A204.1 (cell line): ENCODE measurements at regions not wholly inside any gene's neighbourhood (a gene's known extent, or its start where the extent isn't known, plus 50 kb on each side); places are given as distances from the start of the nearest gene placed in this dataset.
A peak's percentile ranks its signal among the peaks of the same experiment; 100 is the strongest.

Source experiments
- FAIRE-seq: peaks from 2 replicates; lab custom pipeline; 2012; peaks lifted over from hg19 to GRCh38; lab: Jason Lieb, UNC

DNA sequence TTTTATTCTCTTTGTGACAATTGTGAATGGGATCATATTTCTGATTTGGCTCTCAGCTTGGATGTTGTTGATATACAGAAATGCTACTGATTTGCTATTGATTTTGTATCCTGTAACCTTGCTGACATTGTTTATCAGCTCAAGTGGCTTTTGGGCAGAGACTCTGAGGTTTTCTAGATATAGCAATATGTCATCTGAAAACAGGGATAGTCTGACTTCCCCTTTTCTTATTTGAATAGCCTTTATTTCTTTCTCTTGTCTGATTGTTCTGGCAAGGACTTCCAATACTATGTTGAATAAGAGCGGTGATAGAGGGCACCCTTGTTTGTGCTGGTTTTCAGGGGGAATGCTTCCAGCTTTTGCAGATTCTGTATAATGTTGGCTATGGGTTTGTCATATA, 150.8 kb downstream of the FASLG start:
- FAIRE-seq, result no peak

DNA sequence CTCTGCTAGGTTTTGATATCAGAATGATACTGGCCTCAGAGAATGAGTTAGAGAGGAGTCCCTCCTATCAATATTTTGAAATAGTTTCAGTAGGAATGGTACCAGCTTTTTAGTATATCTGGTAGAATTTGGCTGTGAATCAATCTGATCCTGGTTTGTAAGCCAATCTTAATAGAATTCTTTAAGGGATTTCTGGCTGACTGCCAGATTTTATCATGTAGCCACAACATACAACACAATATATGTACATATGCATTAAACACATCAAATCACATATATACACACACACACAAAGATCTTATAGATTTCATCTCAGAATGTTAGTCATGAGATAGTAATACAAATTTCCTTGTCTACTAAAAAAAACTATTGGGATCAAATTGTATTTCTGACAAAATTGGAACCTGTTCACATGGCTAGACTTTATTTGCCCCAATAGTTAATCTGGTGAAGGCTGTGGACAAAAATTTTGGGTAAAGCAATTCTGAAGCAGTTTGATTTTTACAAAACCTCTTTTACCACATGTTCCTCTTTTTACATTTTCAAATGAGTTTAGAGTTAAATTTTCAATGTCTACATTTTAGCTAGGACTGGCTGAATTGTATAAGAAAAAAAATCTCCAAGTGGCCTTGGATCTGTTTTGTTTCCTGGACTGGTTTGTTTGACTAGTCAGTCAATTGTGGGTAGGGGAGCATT, 151.7 kb downstream of the FASLG start:
- no peak for FAIRE-seq

DNA sequence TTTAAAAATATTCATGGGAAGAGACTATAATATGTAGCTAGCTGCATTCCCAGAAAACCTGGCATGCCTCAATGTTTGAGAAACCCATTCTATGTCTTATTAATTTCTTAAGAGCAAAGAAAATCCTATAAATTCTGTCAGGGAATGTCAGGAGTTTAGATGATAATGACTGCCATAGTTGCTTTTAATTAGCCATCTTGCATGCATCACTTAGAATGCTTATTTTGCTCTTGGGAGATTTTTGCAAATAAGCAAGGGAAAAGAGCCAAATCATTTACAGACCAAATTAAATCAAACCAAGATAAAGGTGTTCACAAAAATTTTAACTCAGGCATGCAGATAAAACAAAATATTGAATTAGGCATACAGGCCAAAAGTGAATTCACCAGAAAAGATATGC, 152.8 kb downstream of the FASLG start:
- no peak for FAIRE-seq

DNA sequence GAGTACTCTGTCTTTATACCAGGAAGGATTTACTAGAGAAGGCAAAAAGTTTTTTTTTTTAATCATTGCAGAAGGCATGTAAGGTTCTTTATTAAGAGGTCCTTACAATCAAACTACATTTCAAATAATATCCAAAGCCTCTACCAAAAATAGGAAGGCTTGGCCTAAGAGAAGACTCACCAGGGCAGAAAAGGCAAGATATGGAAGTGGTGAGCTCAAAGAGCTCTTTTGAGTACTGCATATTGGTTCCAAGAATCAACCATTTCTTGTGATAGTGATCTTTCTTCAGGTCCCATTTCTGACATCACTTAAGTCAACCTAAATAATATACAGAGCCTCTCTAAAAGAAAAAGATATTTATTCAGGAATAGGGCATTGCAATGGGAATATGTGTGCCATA, 153.2 kb downstream of the FASLG start:
- FAIRE-seq, result no peak

DNA sequence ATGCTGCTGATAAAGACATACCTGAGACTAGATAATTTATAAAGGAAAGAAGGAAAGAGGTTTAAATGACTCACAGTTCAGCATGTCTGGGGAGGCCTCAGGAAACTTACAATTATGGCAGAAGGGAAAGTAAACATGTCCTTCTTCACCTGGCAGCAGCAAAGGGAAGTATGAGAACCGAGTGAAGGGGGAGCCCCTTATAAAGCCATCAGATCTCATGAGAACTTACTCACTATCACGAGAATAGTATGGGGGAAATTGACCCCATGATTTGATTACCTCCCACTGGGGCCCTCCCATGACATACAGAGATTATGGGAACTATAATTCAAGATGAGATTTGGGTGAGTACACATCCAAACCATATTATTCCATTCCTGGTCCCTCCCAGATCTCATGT, 154.4 kb downstream of the FASLG start:
- no peak for FAIRE-seq

DNA sequence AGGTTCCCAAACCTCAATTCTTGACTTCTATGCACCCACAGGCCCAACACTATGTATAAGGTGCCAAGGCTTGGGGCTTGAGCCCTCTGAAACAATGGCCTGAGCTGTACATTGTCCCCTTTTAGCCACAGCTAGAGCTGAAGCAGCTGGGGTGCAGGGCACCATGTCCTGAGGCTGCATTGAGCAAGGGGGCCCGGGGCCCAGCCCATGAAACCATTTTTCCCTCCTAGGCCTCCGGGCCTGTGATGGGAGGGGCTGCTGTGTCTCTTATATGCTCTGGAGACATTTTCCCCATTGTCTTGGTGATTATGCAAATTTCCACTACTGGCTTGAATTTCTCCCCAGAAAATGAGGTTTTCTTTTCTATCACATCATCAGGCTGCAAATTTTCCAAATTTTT, 155.5 kb downstream of the FASLG start:
- no peak for FAIRE-seq

DNA sequence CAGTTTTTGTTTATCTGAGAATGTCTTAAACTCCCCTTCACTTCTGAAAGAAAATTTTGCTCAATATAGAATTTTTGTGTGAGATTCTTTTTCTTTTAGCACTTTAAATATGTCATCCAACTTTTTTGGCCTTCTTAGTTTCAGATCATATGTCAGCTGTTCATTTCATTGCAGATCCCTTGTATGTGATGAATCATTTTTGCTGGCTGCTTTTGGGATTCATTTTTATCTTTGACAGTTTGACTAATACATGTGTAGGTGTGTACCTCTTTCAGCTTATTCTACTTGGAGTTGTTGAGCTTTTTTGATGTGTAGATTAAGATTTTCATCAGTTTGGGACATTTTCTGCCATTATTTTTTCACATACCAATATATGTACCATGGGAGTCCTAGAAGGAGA, 156.8 kb downstream of the FASLG start:
- FAIRE-seq, result no peak

DNA sequence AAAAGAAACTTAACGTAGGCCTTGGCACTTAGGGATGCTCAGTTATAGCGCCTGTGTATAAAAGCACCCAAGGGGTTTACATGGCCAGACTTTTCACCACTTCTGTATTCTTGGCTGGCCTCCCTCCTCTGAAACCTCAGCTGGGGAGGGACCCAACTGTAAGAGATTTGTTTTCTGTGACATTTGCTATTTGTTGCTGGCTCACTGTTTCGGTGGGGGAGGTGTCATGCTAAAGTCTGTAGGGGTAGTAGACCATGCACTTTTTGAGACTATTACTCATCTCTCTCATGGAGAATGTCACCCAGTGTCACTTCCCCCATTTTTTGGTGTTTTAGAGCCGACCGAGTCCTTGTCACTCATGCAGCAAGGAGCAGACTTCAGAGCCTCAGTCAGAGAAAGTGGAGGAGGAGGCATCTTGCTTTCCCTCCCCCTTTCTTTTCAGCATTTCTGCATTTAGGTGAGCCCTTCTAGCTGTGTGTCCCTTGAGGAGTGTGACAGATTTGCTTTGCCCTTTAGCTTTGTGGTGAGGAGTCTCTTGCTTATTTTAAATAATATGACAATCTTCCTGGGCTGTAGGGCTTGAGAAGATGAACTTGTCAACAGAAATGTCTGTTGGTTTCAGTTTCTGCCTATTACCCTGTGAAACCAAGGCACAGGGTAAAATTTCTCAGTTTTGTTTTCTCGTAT, 160.1 kb downstream of the FASLG start:
- no peak for FAIRE-seq

DNA sequence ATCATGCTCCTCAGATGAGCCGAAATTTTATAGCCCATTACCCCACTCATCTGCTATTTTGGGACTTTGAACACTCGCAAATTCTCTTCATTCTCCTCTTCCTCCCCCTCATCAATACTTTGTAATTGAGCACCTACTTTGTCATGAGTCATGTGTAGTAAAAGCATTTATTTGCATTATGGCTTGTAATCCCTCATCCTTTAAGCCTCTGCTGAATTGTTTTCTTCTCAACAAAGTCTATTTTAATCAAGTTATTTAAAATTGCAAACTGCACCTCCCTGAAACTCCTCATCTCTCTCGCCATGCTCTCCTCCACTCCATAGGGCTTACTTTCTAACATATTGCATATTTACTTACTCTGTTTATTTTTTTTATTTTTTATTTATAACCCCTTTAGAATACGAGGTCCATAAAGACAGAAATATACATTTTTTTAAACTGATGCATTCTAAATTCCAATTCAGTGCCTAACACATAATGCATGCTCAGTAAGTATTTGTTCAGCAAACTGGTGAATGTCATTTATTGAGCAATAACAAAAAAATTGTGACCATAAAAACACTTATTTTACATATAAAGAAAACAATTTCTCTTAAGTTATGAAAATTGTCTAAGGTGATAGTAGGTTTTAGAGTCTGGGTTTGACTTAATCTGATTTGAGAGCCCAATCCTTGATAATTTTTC, 161.7 kb downstream of the FASLG start:
- FAIRE-seq, result no peak

DNA sequence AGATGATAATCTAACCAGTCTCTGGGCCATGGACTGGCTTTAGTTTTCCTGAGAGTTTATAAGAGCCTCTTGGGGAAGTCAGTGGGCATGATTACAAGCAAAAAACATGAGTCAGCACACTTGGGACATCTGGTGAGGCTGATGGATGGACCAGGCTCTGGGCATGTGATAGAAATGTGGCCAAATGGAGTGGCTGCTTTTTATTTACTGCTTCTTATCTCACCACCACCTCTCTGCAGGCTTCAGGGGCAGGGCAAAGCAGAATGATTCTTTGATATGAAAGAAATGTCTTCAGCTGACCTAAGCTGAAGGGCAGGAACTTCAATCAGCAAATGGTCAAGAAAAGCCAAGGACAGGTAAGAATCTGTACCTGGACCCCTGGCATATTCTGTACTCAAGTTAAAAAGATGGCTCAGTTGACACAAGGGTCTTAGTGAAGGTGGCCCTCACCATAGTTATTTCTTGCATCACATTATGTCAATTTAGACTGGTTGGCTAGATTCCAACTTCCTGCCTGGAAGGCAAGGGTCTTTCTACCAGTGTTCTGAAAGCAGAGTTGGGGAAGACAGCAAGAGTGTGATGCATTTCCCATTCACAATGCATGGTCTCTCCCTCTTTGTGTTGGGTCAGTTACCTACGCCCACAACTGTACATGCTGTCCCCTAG, 162.8 kb downstream of the FASLG start:
- no peak for FAIRE-seq

DNA sequence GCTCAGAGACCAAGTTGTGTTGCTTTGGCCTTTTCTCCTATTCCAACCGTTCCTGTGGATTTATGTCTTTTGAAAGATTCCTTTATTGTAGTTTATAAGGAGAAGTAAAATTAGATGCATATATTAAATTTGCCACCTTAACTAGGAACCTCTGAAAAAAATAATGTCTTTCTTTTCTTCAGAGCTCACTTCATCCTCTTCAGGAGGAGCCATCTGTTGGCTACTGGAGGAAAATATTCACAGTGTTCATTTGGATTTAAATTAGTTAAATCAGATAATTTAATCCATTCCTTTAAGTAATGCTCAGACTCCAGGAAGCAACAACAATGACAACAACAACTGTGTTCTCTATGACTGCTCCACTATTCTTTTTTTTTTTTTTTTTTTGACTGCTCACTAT, 164.0 kb downstream of the FASLG start:
- FAIRE-seq, result no peak

DNA sequence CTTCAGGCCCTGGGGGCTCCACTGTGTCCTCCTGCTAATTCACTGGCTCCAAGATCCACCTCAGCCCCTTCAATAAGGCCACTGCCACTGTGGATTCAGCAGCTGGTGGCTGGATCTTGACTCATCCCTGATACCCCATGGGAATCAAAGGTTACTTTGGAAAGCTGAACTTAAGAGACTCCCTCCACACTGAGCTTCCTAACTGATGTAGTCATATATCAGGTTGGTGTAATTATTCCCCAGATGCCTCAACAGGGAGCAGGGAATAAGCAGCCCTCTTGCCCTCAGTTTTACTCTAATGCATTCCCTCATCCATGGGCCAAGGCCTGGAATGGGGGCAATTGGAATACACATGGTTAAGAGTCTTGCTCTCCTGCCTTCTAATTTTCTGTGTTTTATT, 164.6 kb downstream of the FASLG start:
- no peak for FAIRE-seq

DNA sequence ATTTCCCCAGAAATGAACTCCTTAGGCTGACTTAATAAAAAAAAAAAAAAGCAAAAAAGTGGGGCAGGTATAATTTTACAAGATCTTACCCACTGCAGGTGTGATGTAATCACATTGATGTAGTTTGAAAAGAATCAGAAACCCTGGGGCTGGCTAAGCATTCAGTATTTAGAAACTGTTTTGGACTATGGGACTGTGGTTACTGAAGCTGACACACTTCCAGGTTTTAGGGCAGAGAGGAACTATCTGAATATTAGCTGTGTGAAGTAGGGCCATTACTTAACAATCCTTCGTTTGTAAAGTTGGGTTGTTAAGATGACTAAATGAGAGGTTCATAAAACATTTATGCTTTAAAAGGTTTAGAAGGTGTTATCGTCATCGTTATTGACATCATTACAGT, 165.3 kb downstream of the FASLG start:
- no peak for FAIRE-seq

DNA sequence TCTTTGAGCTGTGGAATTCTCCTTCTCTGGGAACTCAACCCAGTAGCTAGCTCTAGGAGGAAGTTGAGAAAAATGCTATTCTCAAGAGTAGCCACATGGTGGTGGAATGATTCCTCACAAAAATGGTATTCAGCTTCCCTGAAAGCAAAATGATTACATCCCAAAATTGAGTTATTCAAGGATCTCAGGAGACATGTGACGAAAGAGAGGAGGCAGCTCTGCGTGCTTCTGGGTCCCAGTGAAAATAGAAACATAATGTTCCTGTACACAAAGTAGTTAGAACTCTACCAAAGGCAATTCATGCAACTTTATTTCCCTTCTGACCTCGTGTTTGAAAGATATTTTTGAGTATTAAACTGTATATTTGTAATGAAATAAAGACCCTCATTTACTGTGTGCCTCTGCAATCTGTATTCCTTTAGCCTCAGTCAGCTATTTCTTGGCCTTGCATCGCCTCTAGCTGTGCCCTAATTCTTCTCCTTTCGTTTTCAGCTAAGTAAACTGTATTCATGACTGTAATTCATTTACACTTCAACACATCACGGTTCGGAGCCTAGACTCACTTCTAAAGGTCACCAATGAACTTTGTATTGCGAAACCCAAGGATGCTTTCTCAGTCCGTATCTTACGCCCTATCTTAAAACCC, 167.3 kb downstream of the FASLG start:
- peak; percentile 68 for FAIRE-seq

DNA sequence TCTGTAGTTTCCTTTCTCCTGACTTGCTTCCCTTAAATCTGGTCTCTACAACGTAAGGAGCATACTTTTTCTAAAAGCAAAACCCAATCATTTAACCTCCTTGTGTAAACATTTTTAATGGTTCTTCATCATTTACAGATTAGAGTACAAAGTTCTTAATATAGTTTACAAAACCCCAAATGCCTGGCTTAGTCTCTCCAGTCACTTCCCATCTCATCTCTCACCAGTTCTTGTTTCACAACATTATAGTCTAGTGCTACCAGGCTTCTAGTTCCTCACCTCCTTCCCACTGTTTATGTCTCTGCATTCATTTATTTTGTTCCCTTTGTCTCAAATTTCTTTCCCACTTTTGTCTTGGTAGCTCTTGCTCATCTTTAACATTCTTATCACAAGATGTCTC, 168.4 kb downstream of the FASLG start:
- no peak for FAIRE-seq

DNA sequence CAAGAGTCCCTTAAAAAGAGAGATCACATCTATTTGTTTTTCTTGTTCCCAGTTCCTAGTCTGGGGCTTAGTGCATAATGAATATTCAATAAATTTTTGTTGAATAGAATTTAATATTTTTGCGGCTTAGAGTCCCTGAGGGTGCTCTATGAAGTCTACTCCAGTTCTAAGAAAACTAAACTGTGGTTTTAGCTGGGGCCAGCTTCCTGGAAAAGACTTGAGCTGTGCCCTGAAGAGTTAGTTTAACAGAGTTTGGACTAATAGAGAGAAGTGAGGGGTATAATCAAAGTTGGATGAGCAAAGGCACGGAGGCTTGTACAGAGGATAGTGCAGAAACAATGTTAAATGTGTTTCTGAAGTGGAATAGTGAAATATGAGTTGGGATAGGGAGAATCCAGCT, 168.9 kb downstream of the FASLG start:
- FAIRE-seq, result no peak

DNA sequence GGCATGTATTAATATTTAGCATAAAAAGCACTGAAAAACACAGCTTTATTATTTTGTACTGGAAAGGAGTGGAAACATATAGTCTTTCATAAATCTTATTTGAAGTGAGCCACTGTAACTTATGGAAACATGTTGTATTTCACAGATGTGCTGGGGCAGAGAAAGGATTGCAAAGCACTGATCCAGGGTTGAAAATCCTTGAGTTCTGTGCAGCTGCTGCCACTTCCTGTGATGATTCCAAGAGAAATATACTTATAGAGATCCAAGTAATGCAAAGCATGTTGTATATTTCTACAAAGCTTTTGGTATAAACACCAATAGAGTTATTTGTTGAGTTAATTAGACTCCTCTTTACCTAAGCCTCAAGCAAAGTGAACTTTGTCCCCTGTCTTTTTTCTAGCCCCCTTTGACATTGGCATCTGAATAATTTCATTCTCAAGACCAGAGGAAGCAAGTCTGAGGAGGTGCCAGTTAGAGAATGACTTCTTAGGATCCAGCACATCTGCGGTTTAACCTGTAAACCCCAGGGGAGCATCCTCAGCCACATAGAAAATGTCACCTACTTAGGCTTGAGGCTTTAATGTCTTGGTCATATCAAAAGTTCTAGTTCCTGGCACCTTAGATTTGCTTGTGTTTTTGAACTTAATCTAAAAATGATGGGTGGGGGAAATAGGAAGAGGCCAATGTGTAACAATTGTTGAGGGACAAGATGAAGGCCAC, 173.3 kb downstream of the FASLG start:
- no peak for FAIRE-seq

DNA sequence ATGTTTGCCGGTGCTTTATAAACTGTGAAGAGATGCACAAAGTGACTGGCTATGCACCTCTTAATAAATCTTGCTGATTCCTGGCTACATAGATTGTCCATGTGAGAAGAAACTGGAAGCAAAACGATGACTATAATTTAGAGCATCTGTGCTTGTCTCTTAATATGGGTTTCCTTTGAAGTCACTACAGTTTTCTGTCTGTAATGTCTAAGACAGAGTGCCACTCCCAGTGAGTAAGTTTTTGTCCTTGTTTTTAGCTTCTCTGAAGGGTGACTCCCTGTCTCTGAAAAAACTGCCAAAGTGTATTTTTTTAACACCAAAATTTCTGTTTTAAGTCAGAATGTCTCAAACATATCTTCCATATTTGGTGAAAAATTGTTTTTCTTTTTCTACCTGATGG, 175.1 kb downstream of the FASLG start:
- no peak for FAIRE-seq

DNA sequence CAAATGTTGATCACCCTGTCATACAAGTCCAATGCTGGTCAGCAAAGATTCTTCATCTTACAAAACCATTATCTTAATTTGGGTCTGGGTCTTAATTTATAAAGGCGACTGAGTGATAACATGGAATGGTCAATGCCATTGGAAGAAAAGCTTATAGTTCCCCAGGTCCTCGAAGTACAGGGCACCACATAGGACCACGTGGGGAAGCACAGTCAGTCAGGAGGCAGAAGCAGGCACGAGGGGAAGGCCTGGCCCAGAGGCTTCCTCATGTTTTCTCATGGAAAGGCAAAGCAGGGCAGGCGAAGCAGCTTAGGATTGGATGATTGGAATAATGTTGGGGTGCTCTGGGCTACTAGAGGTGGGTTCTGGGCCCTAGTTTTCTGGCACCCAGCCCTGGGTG, 175.7 kb downstream of the FASLG start:
- no peak for FAIRE-seq

DNA sequence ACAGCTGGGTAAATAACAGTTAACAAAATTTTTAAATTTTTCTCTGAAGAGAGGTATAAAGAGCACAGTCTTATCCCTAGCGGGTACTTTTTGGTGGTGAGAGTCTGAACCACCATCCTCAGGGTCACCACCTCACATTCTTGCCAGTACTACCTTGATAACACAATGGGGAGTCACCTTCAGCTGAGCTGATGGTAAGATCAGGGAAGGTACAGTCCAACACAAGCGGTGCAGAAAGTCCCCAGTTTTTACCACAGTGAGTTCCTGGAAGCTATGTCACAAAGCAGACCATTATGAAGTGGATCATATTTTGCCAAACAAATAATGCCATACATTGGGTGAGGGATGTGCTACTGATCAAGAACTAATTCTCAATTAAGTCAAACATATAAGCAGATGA, 176.9 kb downstream of the FASLG start:
- no peak for FAIRE-seq

DNA sequence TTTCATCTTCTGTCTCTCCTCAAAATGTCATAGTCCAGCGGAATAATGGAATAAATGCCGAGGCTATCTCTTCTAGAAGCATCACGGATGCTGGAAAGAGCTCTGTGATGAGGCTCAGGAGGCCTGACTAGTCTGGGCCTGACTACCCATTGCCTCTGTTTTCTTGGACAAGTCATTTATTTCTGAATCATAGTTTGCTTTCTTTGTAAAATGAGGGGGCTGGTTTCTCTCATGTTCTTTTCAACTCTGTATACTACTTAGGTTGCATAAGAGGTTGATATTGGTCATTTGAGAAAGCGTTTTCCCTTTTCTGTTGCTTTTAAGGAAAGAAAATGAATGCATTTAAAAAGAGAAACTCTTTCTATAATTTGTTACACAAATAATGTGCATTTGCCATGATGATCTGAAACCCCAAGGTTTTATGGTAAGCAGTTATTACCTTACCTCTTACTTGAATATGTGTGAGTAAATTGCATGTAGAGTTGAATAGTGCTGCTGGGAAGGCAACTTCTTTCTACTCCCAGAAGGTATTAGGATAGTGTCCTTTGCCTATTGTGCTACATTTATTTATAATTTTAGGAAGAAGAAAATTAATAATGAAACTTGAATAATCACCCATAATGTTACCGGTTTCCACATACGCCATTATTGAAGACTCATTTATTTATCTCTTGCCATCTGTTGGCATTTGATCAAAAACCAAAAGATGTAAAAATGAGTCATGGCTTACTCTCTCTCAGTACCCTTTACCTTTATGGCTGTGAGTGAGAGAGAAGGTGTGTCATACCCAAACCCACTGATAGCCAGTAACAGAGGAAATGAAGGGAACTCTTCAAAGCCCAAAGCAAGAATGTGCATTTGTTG, 179.1 kb downstream of the FASLG start:
- FAIRE-seq, result no peak
